Nephron progenitor cell (in vitro differentiated cells): ENCODE measurements at regions not wholly inside any gene's neighbourhood (a gene's known extent, or its start where the extent isn't known, plus 50 kb on each side); places are given as distances from the start of the nearest gene placed in this dataset.

Source experiments
- DNase-seq: peaks from one replicate; pipeline ENCODE4 v3.0.0; 2021
- H3K27ac Mint-ChIP-seq: 2 replicates; pipeline ENCODE4 v1.8.0; 2021; ENCODE audit warnings: mild to moderate bottlenecking, moderate library complexity, mixed read lengths
- H3K27me3 Mint-ChIP-seq: 2 replicates; pipeline ENCODE4 v1.8.0; 2021; ENCODE audit warnings: mild to moderate bottlenecking, low read depth, mixed read lengths; ENCODE audit not compliant: poor library complexity
- H3K36me3 Mint-ChIP-seq: 2 replicates; pipeline ENCODE4 v1.8.0; 2021; ENCODE audit warnings: low read depth, mixed read lengths
- H3K4me1 Mint-ChIP-seq: 2 replicates; pipeline ENCODE4 v1.8.0; 2021; ENCODE audit warnings: mixed read lengths
- H3K4me3 Mint-ChIP-seq: 2 replicates; pipeline ENCODE4 v1.8.0; 2021; ENCODE audit warnings: mild to moderate bottlenecking, moderate library complexity, mixed read lengths
- H3K9me3 Mint-ChIP-seq: 2 replicates; pipeline ENCODE4 v1.8.0; 2021; ENCODE audit warnings: mild to moderate bottlenecking, moderate library complexity, mixed read lengths
- CTCF ChIP-seq: fragments of 200-600 bp; sonication (generic); IDR thresholded peaks from 2 replicates; pipeline ENCODE4 v1.5.0; 2021; ENCODE audit warnings: antibody characterized with exemption

- Mint-ChIP-seq H3K27ac (no peak overlapping the region), H3K4me1 (no peaks in the 10 kb centered on the region), H3K36me3 (no peaks in the 10 kb centered on the region), H3K4me3 (no peak overlapping the region), H3K9me3 (peaks cover 6% of the 10 kb centered on the region), H3K27me3 (peaks cover 3% of the 10 kb centered on the region)
- no peak for TF ChIP-seq CTCF
- DNase-seq: no peak
Measured at GRCh38 chr13:105798541-105798940, 736.9 kb downstream of the EFNB2 start.

- peaks cover 9% of the 10 kb centered on the region for H3K9me3 Mint-ChIP-seq
- peaks cover 4% of the 10 kb centered on the region for H3K36me3 Mint-ChIP-seq
- no peak overlapping the region for H3K4me3 Mint-ChIP-seq
Measured at GRCh38 chr13:105796081-105796480, 739.4 kb downstream of the EFNB2 start.

GRCh38 chr13:105790923-105791322, 744.5 kb downstream of the EFNB2 start:
- peaks cover 9% of the 10 kb centered on the region for H3K9me3 Mint-ChIP-seq

More at GRCh38 chr13:105796081-105796480, 739.4 kb downstream of the EFNB2 start:
- peaks cover 3% of the 10 kb centered on the region for H3K27me3 Mint-ChIP-seq
- no peaks in the 10 kb centered on the region for H3K4me1 Mint-ChIP-seq
- TF ChIP-seq CTCF: no peak
- no peak for DNase-seq
- no peak overlapping the region for H3K27ac Mint-ChIP-seq

GRCh38 chr13:105788530-105788929, 746.9 kb downstream of the EFNB2 start:
- Mint-ChIP-seq H3K4me1 (no peaks in the 10 kb centered on the region), H3K9me3 (peaks cover 4% of the 10 kb centered on the region), H3K27me3 (peaks cover 4% of the 10 kb centered on the region), H3K27ac (no peak overlapping the region), H3K4me3 (no peak overlapping the region), H3K36me3 (peaks cover 4% of the 10 kb centered on the region)
- TF ChIP-seq CTCF: no peak
- no peak for DNase-seq

More at GRCh38 chr13:105790923-105791322, 744.5 kb downstream of the EFNB2 start:
- peaks cover 4% of the 10 kb centered on the region for H3K27me3 Mint-ChIP-seq
- no peaks in the 10 kb centered on the region for H3K4me1 Mint-ChIP-seq
- no peak overlapping the region for H3K27ac Mint-ChIP-seq
- no peak for TF ChIP-seq CTCF
- DNase-seq: no peak
- H3K36me3 Mint-ChIP-seq: peaks cover 4% of the 10 kb centered on the region
- no peak overlapping the region for H3K4me3 Mint-ChIP-seq

- no peak for DNase-seq
- H3K36me3 Mint-ChIP-seq: peaks cover 3% of the 10 kb centered on the region
- no peak for TF ChIP-seq CTCF
- no peak overlapping the region for H3K4me3 Mint-ChIP-seq
- H3K9me3 Mint-ChIP-seq: peaks cover 2% of the 10 kb centered on the region
- peaks cover 4% of the 10 kb centered on the region for H3K27me3 Mint-ChIP-seq
- no peaks in the 10 kb centered on the region for H3K4me1 Mint-ChIP-seq
- H3K27ac Mint-ChIP-seq: no peak overlapping the region
Measured at GRCh38 chr13:105787632-105788031, 747.8 kb downstream of the EFNB2 start.

GRCh38 chr13:105785436-105785835, 750.0 kb downstream of the EFNB2 start:
- DNase-seq: no peak

More at GRCh38 chr13:105785436-105785835, 750.0 kb downstream of the EFNB2 start:
- no peak overlapping the region for H3K4me3 Mint-ChIP-seq
- TF ChIP-seq CTCF: no peak
- H3K27me3 Mint-ChIP-seq: peaks cover 4% of the 10 kb centered on the region
- no peaks in the 10 kb centered on the region for H3K9me3 Mint-ChIP-seq
- no peaks in the 10 kb centered on the region for H3K4me1 Mint-ChIP-seq
- H3K36me3 Mint-ChIP-seq: no peaks in the 10 kb centered on the region
- H3K27ac Mint-ChIP-seq: no peak overlapping the region
